ENCODE measurements at regions not wholly inside any gene's neighbourhood (a gene's known extent, or its start where the extent isn't known, plus 50 kb on each side); places are given as distances from the start of the nearest gene placed in this dataset.

GRCh38 chr6:117165911-117166499, 99.4 kb upstream of the VGLL2 start:
- DNase-seq (ENCODE audit: low spot score in 2 of 2) (no peak), FAIRE-seq (no peak)

- FAIRE-seq (no peak), DNase-seq (ENCODE audit: low spot score in 2 of 2) (no peak)
Observed at GRCh38 chr6:117167520-117168271, 97.7 kb upstream of the VGLL2 start.

GRCh38 chr6:117168296-117169063, 96.9 kb upstream of the VGLL2 start:
- no peak for FAIRE-seq
- no peak for DNase-seq (ENCODE audit: low spot score in 2 of 2)

- no peak for FAIRE-seq
- no peak for DNase-seq (ENCODE audit: low spot score in 2 of 2)
Observed at GRCh38 chr6:117169064-117169665, 96.2 kb upstream of the VGLL2 start.

- FAIRE-seq (no peak), DNase-seq (ENCODE audit: low spot score in 2 of 2) (no peak)
Observed at GRCh38 chr6:117169781-117170281, 95.5 kb upstream of the VGLL2 start.

- FAIRE-seq (no peak), DNase-seq (ENCODE audit: low spot score in 2 of 2) (no peak)
Observed at GRCh38 chr6:117174835-117175360, 90.5 kb upstream of the VGLL2 start.

GRCh38 chr6:117188627-117189201, 76.6 kb upstream of the VGLL2 start:
- FAIRE-seq: no peak
- DNase-seq (ENCODE audit: low spot score in 2 of 2): no peak

- no peak for FAIRE-seq
Observed at GRCh38 chr6:117191009-117191408, 74.3 kb upstream of the VGLL2 start.

GRCh38 chr6:117191448-117191847, 73.9 kb upstream of the VGLL2 start:
- FAIRE-seq: no peak

More at GRCh38 chr6:117191009-117191408, 74.3 kb upstream of the VGLL2 start:
- DNase-seq (ENCODE audit: low spot score in 2 of 2): no peak

GRCh38 chr6:117194271-117194670, 71.1 kb upstream of the VGLL2 start:
- DNase-seq (ENCODE audit: low spot score in 2 of 2): no peak
- FAIRE-seq: no peak

More at GRCh38 chr6:117191448-117191847, 73.9 kb upstream of the VGLL2 start:
- no peak for DNase-seq (ENCODE audit: low spot score in 2 of 2)

- no peak for FAIRE-seq
- peak in 1 of 2 donors; percentile 4 for DNase-seq (ENCODE audit: low spot score in 2 of 2)
Observed at GRCh38 chr6:117194978-117195377, 70.4 kb upstream of the VGLL2 start.

- no peak for FAIRE-seq
- no peak for DNase-seq (ENCODE audit: low spot score in 2 of 2)
Observed at GRCh38 chr6:117195728-117196127, 69.6 kb upstream of the VGLL2 start.

- FAIRE-seq (no peak), DNase-seq (ENCODE audit: low spot score in 2 of 2) (no peak)
Observed at GRCh38 chr6:117200067-117200466, 65.3 kb upstream of the VGLL2 start.

GRCh38 chr6:117204903-117205302, 60.5 kb upstream of the VGLL2 start:
- FAIRE-seq (no peak), DNase-seq (ENCODE audit: low spot score in 2 of 2) (no peak)

- FAIRE-seq (no peak), DNase-seq (ENCODE audit: low spot score in 2 of 2) (no peak)
Observed at GRCh38 chr6:117205876-117206275, 59.5 kb upstream of the VGLL2 start.

- DNase-seq (ENCODE audit: low spot score in 2 of 2) (no peak), FAIRE-seq (no peak)
Observed at GRCh38 chr6:117206522-117206921, 58.8 kb upstream of the VGLL2 start.

- DNase-seq (ENCODE audit: low spot score in 2 of 2) (no peak), FAIRE-seq (no peak)
Observed at GRCh38 chr6:117206944-117207687, 58.2 kb upstream of the VGLL2 start.

GRCh38 chr6:117210279-117210678, 55.1 kb upstream of the VGLL2 start:
- DNase-seq (ENCODE audit: low spot score in 2 of 2) (no peak), FAIRE-seq (no peak)

- DNase-seq (ENCODE audit: low spot score in 2 of 2) (no peak), FAIRE-seq (no peak)
Observed at GRCh38 chr6:117215353-117216090, 49.8 kb upstream of the VGLL2 start.
